SJSA1 (cell line): ENCODE measurements at regions not wholly inside any gene's neighbourhood (a gene's known extent, or its start where the extent isn't known, plus 50 kb on each side); places are given as distances from the start of the nearest gene placed in this dataset.

Experiments
- DNase-seq, 2 experiments: peaks; one replicate each; pipeline ENCODE4 v3.0.0-alpha.2; 2015 to 2020; ENCODE audit warnings: low spot score in 2 of 2, low read depth in 1 of 2
- H3K27ac ChIP-seq: fragments of 250-450 bp; sonication (Bioruptor Pico); 2 replicates; pipeline ENCODE4 v1.5.1; 2020; ENCODE audit warnings: mild to moderate bottlenecking, moderate library complexity
- H3K27me3 ChIP-seq: fragments of 250-450 bp; sonication (Bioruptor Pico); replicated peaks from 2 replicates; pipeline ENCODE4 v1.5.1; 2020; ENCODE audit warnings: mild to moderate bottlenecking, moderate library complexity
- H3K36me3 ChIP-seq: fragments of 250-450 bp; sonication (Bioruptor Pico); 2 replicates; pipeline ENCODE4 v1.5.1; 2020; ENCODE audit warnings: mild to moderate bottlenecking
- H3K4me1 ChIP-seq: fragments of 250-450 bp; sonication (Bioruptor Pico); replicated peaks from 2 replicates; pipeline ENCODE4 v1.6.1; 2021; ENCODE audit warnings: mild to moderate bottlenecking
- H3K4me3 ChIP-seq: fragments of 250-450 bp; sonication (Bioruptor Pico); 2 replicates; pipeline ENCODE4 v1.5.1; 2020; ENCODE audit warnings: mild to moderate bottlenecking
- H3K9me3 ChIP-seq: fragments of 250-450 bp; sonication (Bioruptor Pico); replicated peaks from 2 replicates; pipeline ENCODE4 v1.5.1; 2020; ENCODE audit warnings: mild to moderate bottlenecking

DNA sequence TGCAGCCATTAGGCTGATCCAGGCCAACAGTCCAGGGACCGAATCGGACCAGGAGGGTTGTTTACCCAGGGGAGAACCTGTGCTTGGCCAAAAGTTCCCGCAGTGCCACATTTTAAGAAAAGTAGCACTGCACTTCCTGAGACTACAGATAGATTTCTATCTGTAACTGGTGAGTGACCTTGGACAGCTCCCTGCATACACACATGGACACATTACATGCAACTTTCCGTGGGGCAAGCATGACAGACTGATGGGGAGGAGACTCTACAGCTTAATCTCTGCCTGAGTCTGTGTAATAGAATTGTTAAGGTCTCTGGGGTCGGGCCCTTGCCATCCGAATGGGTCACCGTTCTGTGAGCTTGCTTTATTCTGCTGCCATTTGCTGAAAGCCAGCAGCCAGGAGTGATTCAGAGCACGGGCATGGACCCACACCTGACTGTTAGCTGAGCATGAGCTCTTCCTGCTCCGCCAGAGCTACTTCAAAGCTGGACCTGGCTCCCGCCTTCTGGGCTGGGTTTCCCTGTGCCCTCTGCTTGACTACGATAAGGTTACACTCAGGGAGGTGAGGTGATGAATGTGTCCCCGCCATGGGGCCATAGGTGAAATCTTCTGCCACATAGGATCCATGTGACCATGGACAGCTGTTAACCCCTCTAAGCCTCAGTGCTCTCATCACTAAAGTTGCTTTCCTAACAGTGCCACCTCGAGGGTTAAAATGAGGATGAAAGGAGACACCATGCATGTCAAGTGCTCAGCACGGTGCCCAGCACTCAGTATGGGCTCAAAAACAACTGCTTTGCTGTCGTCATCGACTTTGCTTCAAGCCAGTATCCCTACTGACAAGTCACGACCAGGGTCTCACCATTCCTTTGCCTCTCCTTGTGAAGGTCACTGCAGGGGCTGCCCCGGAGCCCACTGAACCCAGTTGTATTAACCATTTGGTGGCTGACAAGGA, 200.0 kb downstream of the MELK start:
- Histone ChIP-seq H3K4me1 (no peaks in the 10 kb centered on the region), H3K27ac (no peak overlapping the region), H3K36me3 (no peaks in the 10 kb centered on the region), H3K4me3 (no peak overlapping the region), H3K9me3 (no peaks in the 10 kb centered on the region), H3K27me3 (no peaks in the 10 kb centered on the region)
- no peak for DNase-seq

DNA sequence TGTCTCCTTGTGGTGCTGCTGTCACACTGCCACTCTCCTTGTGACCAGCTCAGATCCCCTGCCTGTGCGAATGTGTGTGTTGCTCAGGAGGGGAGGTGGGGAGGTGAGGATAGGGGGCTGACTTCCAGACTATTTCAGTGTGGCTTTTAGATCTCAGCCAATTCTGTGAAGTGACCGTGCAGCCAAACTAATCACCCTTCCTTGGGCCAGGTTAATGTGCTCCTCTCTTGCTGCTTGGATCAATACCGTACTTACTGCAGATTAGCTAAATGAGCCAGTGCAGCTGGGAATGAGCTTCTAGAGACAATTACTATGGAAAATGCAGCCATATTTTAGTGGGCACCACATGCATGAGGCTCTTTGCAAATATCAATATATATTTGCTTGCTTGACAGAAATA, 206.0 kb downstream of the MELK start:
- no peak for DNase-seq
- Histone ChIP-seq H3K36me3 (no peaks in the 10 kb centered on the region), H3K27ac (no peak overlapping the region), H3K4me3 (no peak overlapping the region), H3K9me3 (no peaks in the 10 kb centered on the region), H3K27me3 (no peaks in the 10 kb centered on the region), H3K4me1 (no peaks in the 10 kb centered on the region)

DNA sequence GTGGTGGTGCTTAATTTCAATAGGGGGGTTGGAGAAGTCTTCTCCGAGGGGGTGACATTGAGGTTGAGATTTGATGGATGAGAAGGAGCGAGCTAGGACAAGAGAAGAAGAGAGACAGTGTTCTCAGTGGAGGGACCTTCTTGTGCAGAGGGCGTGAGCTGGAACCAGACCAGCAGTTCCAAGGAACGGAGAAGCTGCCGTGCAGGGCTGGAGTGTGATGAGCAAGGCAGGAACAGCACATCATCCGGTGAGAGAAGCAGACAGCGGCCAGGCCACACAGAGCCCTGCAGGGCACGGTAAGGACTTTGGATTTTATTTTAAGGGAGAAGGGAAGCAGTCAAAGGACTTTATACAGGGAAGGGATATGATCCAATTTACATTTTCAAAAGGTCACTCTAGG, 206.9 kb downstream of the MELK start:
- no peaks in the 10 kb centered on the region for H3K4me1 ChIP-seq
- H3K36me3 ChIP-seq: no peaks in the 10 kb centered on the region
- H3K9me3 ChIP-seq: no peaks in the 10 kb centered on the region
- no peak overlapping the region for H3K27ac ChIP-seq
- H3K27me3 ChIP-seq: no peaks in the 10 kb centered on the region
- H3K4me3 ChIP-seq: no peak overlapping the region
- no peak for DNase-seq

DNA sequence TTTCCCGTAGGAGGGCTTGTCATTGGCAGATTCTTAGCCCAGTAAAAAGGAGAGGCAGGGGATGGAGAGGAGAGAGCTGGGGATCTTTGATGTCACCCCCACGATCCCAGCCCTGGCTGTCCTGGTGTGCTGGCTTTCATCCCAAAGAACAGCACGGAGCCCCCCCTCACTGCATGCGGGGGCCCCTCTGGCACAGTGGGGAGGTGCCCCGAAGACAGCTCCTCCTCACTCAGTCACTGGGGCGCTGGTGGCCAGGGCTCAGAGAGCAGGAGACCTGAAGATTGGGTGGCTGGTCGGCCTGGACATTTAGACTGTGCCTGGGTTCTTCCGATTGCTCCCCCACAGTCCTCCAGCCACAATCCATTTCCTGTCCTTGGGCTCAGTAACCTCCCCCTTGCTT, 207.5 kb downstream of the MELK start:
- H3K9me3 ChIP-seq: no peaks in the 10 kb centered on the region
- DNase-seq: no peak
- H3K36me3 ChIP-seq: no peaks in the 10 kb centered on the region
- H3K4me1 ChIP-seq: no peaks in the 10 kb centered on the region
- H3K27me3 ChIP-seq: no peaks in the 10 kb centered on the region
- no peak overlapping the region for H3K4me3 ChIP-seq
- no peak overlapping the region for H3K27ac ChIP-seq

DNA sequence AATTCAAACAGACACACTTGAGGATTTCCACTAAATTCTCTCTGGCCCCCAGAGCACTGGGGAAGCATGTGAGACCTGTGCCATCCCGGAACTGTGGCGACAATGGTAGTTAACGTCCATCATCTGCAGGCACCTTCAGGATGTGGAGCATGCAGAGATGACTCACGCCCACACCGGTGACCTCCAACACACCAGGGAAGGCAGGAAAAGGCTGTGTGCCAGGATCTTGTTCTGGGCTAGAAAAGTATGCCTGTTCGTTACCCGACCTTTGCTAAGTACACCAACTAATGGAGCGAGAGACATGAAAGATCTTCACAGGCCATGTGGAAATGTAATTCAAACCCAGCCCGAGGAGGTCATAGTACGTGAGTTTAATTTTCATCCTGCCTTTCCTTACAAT, 208.8 kb downstream of the MELK start:
- H3K9me3 ChIP-seq: no peaks in the 10 kb centered on the region
- no peak for DNase-seq
- H3K36me3 ChIP-seq: no peaks in the 10 kb centered on the region
- H3K27ac ChIP-seq: no peak overlapping the region
- H3K4me1 ChIP-seq: no peaks in the 10 kb centered on the region
- no peaks in the 10 kb centered on the region for H3K27me3 ChIP-seq
- H3K4me3 ChIP-seq: no peak overlapping the region
